Kidney epithelial cell (primary cell): ENCODE measurements at regions not wholly inside any gene's neighbourhood (a gene's known extent, or its start where the extent isn't known, plus 50 kb on each side); places are given as distances from the start of the nearest gene placed in this dataset.

Experiments used
- DNase-seq: peaks from one replicate; pipeline ENCODE4 v3.0.0-alpha.2; 2010; ENCODE audit warnings: low read depth
- H3K27me3 ChIP-seq: 2 replicates; pipeline ENCODE4 v1.6.0; 2011; ENCODE audit warnings: low read length; ENCODE audit not compliant: control insufficient read depth, insufficient read depth
- H3K36me3 ChIP-seq: 2 replicates; pipeline ENCODE4 v1.5.1; 2011; ENCODE audit warnings: low read length; ENCODE audit not compliant: control insufficient read depth, insufficient read depth
- H3K4me3 ChIP-seq: 2 replicates; pipeline ENCODE4 v1.5.1; 2011; ENCODE audit warnings: low read depth, mild to moderate bottlenecking, control low read depth, low read length
- TF ChIP-seq, protein P1 (sequence below): IDR thresholded peaks from 2 replicates; pipeline ENCODE4 v1.5.1; 2011; ENCODE audit warnings: mild to moderate bottlenecking, moderate library complexity, low read length, control low read depth, inconsistent platforms; ENCODE audit not compliant: insufficient read depth, poor library complexity, severe bottlenecking

DNA sequence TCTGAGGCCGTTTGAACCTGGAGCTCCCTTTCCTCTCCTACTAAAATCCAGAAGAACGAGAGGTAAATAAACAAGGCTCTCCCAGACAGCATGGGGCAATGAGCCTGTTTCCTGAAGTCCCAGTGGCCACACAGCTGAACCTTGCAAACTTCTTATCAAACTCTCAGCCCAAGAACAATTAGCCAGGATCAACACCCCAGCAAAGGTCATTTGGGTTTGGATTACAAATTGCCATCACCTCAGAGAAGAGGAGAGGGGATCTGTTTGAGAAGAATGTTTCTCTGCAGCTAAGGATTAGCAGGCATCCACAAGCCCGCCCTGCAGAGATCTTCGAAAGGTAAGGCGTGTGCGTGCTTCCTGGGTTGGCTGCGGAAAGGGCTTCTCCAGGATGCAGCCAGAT is 201.9 kb upstream of the SOX1 start:
- H3K4me3 ChIP-seq, result no peak overlapping the region
- DNase-seq, result no peak
- H3K27me3 ChIP-seq, result no peaks in the 10 kb centered on the region
- no peaks in the 10 kb centered on the region for H3K36me3 ChIP-seq
- TF ChIP-seq, protein P1, sequence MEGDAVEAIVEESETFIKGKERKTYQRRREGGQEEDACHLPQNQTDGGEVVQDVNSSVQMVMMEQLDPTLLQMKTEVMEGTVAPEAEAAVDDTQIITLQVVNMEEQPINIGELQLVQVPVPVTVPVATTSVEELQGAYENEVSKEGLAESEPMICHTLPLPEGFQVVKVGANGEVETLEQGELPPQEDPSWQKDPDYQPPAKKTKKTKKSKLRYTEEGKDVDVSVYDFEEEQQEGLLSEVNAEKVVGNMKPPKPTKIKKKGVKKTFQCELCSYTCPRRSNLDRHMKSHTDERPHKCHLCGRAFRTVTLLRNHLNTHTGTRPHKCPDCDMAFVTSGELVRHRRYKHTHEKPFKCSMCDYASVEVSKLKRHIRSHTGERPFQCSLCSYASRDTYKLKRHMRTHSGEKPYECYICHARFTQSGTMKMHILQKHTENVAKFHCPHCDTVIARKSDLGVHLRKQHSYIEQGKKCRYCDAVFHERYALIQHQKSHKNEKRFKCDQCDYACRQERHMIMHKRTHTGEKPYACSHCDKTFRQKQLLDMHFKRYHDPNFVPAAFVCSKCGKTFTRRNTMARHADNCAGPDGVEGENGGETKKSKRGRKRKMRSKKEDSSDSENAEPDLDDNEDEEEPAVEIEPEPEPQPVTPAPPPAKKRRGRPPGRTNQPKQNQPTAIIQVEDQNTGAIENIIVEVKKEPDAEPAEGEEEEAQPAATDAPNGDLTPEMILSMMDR, result no peak

DNA sequence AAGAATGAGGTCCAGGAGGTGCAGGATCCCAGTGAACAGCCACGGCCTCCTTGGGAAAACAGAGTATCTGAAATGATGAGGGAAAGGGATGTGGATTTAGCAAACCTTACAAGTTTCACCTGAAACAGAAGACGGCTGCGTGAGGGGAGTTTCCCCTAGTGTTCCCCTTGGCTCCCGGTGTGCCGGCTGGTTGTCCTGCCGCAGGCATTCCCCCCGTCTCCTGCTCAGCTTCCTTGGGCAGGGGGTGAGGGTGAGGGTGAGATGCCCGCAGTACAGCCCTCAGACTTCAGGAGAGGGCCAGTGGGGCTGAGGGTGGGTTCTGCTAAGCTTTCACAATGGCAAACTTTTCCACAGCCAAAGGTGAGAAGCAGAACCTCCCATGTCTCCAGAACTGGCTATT is 201.1 kb upstream of the SOX1 start:
- TF ChIP-seq, protein P1, result no peak
- Histone ChIP-seq H3K36me3 (no peaks in the 10 kb centered on the region), H3K27me3 (no peaks in the 10 kb centered on the region), H3K4me3 (no peak overlapping the region)
- no peak for DNase-seq

DNA sequence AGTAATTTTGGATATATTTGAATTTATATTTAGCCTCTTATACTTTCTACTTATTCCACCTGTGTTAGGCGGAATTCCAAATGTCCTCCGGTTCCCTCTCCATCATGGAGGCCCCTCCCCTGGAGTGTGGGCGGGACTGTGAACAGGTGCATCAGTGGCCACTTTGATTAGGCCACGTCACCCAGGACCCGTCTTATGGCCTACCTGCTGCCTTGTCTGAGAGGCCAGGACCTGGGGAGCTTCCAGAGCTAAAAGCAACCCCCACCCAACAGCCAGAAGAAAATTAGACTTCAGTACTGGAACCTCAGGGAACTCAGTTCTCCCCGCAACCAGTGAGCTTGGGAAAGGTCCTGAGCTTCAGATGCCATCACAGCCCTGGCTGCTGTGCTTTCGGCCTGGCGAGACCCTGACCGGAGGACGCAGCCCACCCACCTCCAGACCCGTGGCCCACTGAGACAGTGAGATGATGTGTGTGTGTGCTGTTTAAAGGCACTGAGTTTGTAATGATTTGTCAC is 200.2 kb upstream of the SOX1 start:
- Histone ChIP-seq H3K36me3 (no peaks in the 10 kb centered on the region), H3K27me3 (no peaks in the 10 kb centered on the region), H3K4me3 (no peak overlapping the region)
- TF ChIP-seq, protein P1, result no peak
- no peak for DNase-seq

GRCh38 chr13:111867657-111868056 is 199.3 kb upstream of the SOX1 start:
- no peaks in the 10 kb centered on the region for H3K27me3 ChIP-seq
- no peak for DNase-seq
- no peaks in the 10 kb centered on the region for H3K36me3 ChIP-seq
- TF ChIP-seq, protein P1, result no peak
- H3K4me3 ChIP-seq, result no peak overlapping the region

DNA sequence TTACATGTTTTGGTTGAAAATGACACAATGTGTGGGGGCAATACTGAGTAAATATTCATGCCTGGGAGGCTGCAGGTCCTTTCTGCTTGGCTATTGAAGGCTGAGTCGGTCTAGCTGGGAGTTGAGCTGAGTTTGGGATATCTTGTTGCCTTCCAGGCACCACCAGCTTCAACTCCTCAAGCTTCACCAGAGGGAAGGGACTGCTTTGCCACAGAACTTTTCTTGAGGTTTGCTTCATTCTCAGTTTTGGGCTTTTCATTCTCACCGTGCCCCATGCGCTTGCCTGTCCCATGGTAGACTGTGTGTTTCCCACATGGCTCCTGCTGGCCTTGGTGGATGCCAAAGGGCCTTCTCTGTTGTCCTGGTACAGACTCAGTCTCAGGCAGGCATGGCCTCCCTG is 198.2 kb upstream of the SOX1 start:
- no peaks in the 10 kb centered on the region for H3K36me3 ChIP-seq
- no peaks in the 10 kb centered on the region for H3K27me3 ChIP-seq
- TF ChIP-seq, protein P1, result no peak
- H3K4me3 ChIP-seq, result no peak overlapping the region
- DNase-seq, result no peak

GRCh38 chr13:111872475-111873150 is 194.3 kb upstream of the SOX1 start:
- Histone ChIP-seq H3K4me3 (no peak overlapping the region), H3K36me3 (no peaks in the 10 kb centered on the region), H3K27me3 (no peaks in the 10 kb centered on the region)
- TF ChIP-seq, protein P1, result no peak
- no peak for DNase-seq
